GM19240 (cell line): ENCODE measurements at regions not wholly inside any gene's neighbourhood (a gene's known extent, or its start where the extent isn't known, plus 50 kb on each side); places are given as distances from the start of the nearest gene placed in this dataset.
"Not testable (repeated sequence)": the region's sequence is repeated elsewhere in the genome, so short reads cannot be mapped to it uniquely, and the experiment has no call there.

Experiments used
- DNase-seq: peaks from one replicate; pipeline ENCODE4 v3.0.0; 2011; ENCODE audit warnings: low spot score; ENCODE audit not compliant: insufficient read length

DNA sequence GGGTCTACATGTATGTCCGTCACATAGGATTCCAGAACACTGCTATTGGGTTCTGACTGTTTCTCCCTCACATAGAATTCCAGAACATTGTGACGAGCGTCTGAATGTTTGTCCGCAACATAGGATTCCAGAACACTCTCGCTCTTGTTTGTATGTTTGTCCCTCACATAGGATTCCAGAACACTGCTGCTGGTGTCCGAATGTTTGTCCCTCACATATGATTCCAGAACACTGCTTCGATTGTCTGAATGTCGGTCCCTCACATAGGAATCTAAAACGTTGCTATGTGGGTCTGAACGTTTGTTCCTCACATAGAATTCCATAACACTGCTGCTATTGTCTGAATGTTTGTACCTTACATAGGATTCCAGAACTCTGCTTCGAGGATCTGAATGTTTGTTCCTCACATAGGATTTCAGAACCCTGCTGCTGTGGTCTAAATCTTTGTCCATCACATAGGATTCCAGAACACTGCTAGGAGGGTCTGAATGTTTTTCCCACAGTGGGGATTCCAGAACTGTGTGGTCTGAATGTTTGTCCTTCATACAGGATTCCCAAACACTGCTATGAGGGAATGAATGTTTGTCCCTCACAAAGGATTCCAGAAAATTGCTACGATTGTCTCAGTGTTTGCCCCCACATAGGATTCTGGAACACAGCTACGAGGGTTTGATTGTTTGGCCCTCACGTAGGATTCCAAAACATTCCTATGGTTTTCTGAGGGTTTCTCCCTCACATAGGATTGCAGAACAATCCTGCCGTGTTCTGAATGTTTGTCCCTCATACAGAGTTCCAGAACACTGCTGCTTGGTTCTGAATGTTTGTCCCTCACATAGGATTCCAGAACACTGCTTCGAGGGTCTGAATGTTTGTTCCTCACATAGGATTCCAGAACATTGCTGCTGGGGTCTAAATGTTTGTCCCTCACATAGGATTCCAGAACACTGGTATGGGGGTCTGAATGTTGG, 220.5 kb downstream of the FOXD4L6 start:
- DNase-seq = no peak

DNA sequence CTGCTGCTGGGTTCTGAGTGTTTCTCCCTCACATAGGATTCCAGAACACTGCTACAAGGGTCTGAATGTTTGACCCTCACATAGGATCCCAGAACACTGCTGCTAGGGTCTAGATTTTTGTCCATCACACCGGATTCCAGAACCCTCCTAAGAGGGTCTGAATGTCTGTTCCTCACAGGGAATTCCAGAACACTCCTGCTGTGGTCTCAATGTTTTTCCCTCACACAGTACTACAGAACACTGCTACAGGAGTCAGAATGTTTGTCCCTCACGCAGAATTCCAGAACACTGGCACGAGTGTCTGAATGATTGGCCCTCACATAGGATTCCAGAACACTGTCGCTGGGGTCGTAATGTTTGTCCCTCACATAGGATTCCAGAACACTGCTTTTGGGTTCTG, 221.6 kb downstream of the FOXD4L6 start:
- DNase-seq = not testable (repeated sequence)

DNA sequence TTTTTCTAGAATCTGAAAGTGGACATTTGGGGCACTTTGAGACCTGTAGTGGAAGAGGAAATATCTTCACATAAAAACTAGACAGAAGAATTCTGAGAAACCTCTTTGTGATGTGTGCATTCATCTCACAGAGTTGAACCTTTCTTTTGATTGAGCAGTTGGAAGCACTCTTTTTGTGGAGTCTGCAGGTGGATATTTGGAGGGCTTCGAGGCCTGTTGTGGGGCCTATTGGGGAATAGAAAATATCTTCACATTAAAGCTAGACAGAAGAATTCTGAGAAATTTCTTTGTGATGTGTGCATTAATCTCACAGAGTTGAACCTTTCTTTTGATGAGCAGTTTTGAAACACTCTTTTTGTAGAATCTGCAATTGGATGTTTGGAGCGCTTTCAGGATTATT, 236.2 kb downstream of the FOXD4L6 start:
- DNase-seq = not testable (repeated sequence)

DNA sequence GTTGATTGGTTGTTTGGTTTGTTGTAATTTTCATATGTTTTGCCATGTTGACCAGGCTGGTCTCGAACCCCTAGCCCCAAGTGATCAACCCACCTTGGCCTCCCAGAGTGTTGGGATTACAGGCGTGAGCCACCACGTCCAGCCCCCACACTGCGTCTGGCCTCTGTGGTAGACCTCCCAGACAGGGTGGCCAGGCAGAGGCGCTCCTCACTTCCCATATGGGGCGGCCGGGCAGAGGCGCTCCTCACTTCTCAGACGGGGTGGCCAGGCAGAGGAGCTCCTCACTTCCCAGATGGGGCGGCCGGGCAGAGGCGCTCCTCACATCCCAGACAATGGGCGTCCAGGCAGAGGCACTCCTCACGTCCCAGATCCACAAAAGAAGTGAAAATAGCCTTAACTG, 242.6 kb downstream of the FOXD4L6 start:
- not testable (repeated sequence) for DNase-seq

DNA sequence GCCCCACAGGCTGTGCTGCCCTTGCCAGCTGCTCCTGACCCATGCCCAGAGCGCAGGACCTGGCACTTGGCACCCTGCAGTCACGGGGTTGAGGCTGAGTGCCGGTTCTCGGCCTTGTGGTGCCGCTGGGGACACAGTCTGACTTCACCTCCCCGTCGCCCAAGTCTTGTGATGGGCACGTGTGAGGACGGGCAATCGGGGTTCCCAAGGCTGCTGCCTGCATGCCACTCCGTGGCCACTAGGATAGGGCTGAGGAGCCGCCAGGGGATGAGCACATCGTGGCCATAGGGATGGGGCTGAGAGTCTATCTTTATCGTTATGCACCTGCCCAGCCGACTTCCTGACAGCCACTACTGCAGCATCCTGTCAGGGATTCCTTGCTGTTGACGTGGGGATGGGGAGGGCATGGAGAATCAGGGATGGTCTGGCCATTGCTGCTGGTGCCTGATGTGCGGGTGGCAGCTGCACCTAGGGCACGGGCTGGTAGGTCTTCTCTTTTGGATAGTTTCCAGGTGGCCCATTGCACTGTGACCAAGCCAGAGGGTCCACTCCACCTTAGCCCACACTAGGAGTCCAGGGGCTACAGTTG, 243.5 kb downstream of the FOXD4L6 start:
- DNase-seq = not testable (repeated sequence)

DNA sequence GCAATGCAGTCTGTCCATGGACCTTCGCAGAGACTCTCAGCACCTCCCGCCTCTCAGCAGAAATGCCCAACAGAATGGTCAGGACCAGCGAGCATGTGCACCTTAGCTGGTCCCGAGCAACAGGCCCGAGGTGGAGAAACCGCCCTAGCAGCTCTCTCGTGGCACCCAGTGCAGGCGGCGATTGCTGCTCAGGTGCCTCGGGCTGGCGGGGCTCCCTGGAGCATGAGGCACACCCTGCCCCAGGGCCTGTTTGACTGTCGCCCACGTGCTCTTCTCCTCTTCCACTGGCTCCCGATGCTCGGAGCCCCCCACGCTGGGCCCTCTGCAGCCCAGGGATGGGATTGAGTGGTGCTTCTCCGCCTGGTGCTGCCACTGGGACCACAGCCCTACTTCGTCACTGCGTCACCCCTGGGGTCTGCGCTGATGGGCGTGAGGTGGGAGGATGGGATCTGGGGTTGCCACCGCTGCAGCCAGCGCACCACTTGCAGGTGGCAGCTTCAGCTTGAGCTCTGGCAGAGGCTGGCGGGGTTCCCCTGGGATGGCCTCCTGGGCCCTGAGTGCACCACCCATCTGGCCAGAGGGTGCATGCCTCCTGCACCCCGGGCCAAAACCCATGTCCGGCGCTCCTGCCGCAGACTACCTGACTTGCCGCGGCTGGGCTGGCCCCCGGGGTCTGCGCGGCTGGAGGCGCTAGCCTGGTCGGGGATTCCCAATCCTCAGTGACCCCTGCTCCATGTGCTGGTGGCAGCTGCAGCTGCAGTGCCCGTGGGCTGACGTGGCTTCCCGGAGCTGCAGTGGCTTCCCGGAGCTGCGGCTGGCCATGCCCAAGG, 244.2 kb downstream of the FOXD4L6 start:
- no peak for DNase-seq

DNA sequence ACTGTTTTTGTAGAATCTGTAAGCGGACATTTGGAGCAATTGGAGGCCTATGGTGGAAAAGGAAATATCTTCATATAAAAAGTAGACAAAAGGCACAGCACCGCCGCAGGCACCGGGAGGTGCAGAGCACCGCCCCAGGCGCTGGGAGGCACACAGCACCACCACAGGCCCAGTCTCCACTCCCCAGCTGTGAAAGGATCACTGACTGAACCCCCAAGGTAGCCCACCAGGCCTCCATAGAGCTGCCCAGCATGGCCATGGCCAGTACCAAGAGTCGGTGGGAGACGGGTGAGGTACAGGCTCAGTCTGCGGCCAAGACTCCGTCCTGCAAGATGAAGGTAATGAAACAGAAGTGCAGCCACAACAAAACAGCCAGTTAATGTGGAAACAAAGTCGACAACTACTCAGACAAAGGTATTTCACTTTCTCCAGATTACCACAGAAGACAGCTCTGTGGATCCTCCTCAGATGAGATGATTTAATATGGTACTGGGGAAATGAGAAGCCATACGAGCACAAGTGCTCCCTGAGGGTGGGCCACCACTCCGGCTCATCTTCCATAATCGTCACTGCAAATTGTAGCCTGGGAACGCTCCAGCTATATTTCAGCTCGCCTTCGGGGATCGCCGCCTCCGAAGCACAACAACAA, 244.9 kb downstream of the FOXD4L6 start:
- DNase-seq = not testable (repeated sequence)

DNA sequence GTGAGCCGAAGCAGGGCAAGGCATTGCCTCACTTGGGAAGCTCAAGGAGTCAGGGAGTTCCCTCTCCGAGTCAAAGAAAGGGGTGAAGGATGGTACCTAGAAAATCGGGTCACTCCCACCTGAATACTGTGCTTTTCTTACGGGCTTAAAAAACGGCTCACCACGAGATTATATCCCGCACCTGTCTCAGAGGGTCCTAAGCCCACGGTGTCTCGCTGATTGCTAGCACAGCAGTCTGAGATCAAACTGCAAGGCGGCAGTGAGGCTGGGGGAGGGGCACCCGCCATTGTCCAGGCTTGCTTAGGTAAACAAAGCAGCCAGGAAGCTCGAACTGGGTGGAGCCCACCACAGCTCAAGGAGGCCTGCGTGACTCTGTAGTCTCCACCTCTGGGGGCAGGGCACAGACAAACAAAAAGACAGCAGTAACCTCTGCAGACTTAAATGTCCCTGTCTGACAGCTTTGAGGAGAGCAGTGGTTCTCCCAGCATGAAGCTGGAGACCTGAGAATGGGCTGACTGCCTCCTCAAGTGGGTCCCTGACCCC, 254.7 kb downstream of the FOXD4L6 start:
- DNase-seq = not testable (repeated sequence)

DNA sequence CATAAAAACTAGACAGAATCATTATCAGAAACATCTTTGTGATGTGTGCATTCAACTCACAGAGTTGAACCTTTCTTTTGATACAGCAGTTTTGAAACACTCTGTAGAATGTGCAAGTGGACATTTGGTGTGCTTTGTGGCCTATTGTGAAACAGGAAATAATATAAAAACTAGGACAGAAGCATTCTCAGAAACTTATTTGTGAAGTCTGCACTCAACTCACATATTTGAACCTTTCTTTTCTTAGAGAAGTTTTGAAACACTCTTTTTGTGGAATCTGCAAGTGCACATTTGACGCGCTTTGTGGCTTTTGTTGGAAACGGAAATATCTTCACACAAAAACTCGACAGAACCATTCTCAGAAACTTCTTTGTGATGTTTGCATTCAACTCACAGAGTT, 260.0 kb downstream of the FOXD4L6 start:
- not testable (repeated sequence) for DNase-seq
